ENCODE measurements at regions not wholly inside any gene's neighbourhood (a gene's known extent, or its start where the extent isn't known, plus 50 kb on each side); places are given as distances from the start of the nearest gene placed in this dataset.

- Histone ChIP-seq H3K27me3 (replicated peaks in 1 of 2; ENCODE audit: control insufficient read depth in 2 of 2, insufficient read depth in 2 of 2, low read length in 1 of 2) (no peaks in the 10 kb centered on the region), H3K9me3 (replicated peaks; ENCODE audit: control insufficient read depth, insufficient read depth, low read length) (no peaks in the 10 kb centered on the region), H3K27ac (ENCODE audit: control insufficient read depth, insufficient read depth) (no peak overlapping the region), H3K79me2 (ENCODE audit: control insufficient read depth, insufficient read depth, low read length) (no peaks in the 10 kb centered on the region), H3K4me3 (no peak overlapping the region), H3K4me1 (ENCODE audit: control insufficient read depth, insufficient read depth, low read length) (no peaks in the 10 kb centered on the region), H3K36me3 (ENCODE audit: control insufficient read depth in 2 of 2, insufficient read depth in 2 of 2, low read length in 1 of 2) (no peaks in the 10 kb centered on the region), H2AFZ (ENCODE audit: control insufficient read depth, low read depth, low read length) (no peak overlapping the region), H4K20me1 (ENCODE audit: control insufficient read depth, insufficient read depth) (no peaks in the 10 kb centered on the region), H3K9ac (ENCODE audit: control insufficient read depth, insufficient read depth, low read length) (no peak overlapping the region), H3K4me2 (ENCODE audit: control insufficient read depth, insufficient read depth) (no peak overlapping the region)
- ChIA-PET POLR2A (no interaction called here), CTCF (no interaction called here), SMC1A (ENCODE audit: uncharacterized antibody, unreplicated experiment) (no interaction called here), RAD21 (ENCODE audit: unreplicated experiment) (no interaction called here)
- intact Hi-C loops (cut with micrococcal nuclease; ENCODE audit: unreplicated experiment): no loop called here
- no peak for DNase-seq (ENCODE audit: low read depth, low spot score)
- in situ Hi-C loops (cut with MboI): no loop called here
- FAIRE-seq: no peak
- 29% methylated on average over 18 of the region's 18 CpGs for WGBS (ENCODE audit: insufficient coverage, insufficient replicate concordance, low lambda C conversion rate, missing lambda C conversion rate)
- no TSS peak for BruUV-seq (replicated peaks)
- ATAC-seq: no peak
- TF ChIP-seq EED (IDR thresholded peaks at IDR 0.05; ENCODE audit: low read depth): no peak
- TF ChIP-seq MXI1 (IDR thresholded peaks at IDR 0.05; ENCODE audit: low read depth, low read length): no peak
- no peak for TF ChIP-seq MYB (IDR thresholded peaks at IDR 0.05; ENCODE audit: borderline replicate concordance, low read depth, low read length)
- no peak for TF ChIP-seq ASH2L (IDR thresholded peaks at IDR 0.05; ENCODE audit: borderline replicate concordance, low read depth)
- TF ChIP-seq EP300 (IDR thresholded peaks at IDR 0.05; ENCODE audit: borderline replicate concordance in 1 of 2, control insufficient read depth in 1 of 2, low read depth in 2 of 2, low read length in 2 of 2): no peak
- TF ChIP-seq TCF7 (IDR thresholded peaks at IDR 0.05; ENCODE audit: borderline replicate concordance): no peak
- TF ChIP-seq SMC3 (IDR thresholded peaks at IDR 0.05; ENCODE audit: borderline replicate concordance, low read length): no peak
- TF ChIP-seq, protein P1, sequence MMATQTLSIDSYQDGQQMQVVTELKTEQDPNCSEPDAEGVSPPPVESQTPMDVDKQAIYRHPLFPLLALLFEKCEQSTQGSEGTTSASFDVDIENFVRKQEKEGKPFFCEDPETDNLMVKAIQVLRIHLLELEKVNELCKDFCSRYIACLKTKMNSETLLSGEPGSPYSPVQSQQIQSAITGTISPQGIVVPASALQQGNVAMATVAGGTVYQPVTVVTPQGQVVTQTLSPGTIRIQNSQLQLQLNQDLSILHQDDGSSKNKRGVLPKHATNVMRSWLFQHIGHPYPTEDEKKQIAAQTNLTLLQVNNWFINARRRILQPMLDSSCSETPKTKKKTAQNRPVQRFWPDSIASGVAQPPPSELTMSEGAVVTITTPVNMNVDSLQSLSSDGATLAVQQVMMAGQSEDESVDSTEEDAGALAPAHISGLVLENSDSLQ (IDR thresholded peaks at IDR 0.05): no peak
- no peak for TF ChIP-seq E2F8 (IDR thresholded peaks at IDR 0.05; ENCODE audit: low read depth, partially characterized antibody)
- TF ChIP-seq IRF4 (IDR thresholded peaks at IDR 0.05; ENCODE audit: low read depth, low read length): no peak
- no peak for TF ChIP-seq RAD51 (IDR thresholded peaks at IDR 0.05)
- TF ChIP-seq RB1 (IDR thresholded peaks at IDR 0.05; ENCODE audit: borderline replicate concordance): no peak
- TF ChIP-seq RELB (IDR thresholded peaks at IDR 0.05; ENCODE audit: low read depth): no peak
- TF ChIP-seq SMAD1 (IDR thresholded peaks at IDR 0.05; ENCODE audit: low read depth, partially characterized antibody): no peak
- TF ChIP-seq CHD1 (IDR thresholded peaks at IDR 0.05; ENCODE audit: low read depth, low read length): no peak
- TF ChIP-seq CBX5 (IDR thresholded peaks at IDR 0.05; ENCODE audit: low read depth): no peak
These were observed 114.4 kb upstream of the FBXL7 start for GRCh38 chr5:15385553-15385952.
